ENCODE measurements at regions not wholly inside any gene's neighbourhood (a gene's known extent, or its start where the extent isn't known, plus 50 kb on each side); places are given as distances from the start of the nearest gene placed in this dataset.

- H3K4me3 ChIP-seq (ENCODE audit: insufficient read depth, low read depth, low read length): no peak overlapping the region
- H2BK5ac ChIP-seq (ENCODE audit: low read depth, low read length, poor library complexity, severe bottlenecking): no peak overlapping the region
- H3K23ac ChIP-seq (ENCODE audit: low read depth, low read length): no peak overlapping the region
- H2AK5ac ChIP-seq (ENCODE audit: low read depth, low read length): no peak overlapping the region
- in situ Hi-C loops (cut with MboI; ENCODE audit: low sequenced_read_pairs): no loop called here
- no TSS peak for BruUV-seq (replicated peaks)
- no peak for TF ChIP-seq NFE2L2 (IDR thresholded peaks at IDR 0.05; ENCODE audit: low read depth, low read length)
- TF ChIP-seq SMC3 (IDR thresholded peaks at IDR 0.05; ENCODE audit: low read depth, low read length): no peak
- no peak for TF ChIP-seq USF2 (IDR thresholded peaks at IDR 0.05; ENCODE audit: low read depth, low read length)
- TF ChIP-seq RAD21 (IDR thresholded peaks at IDR 0.05; ENCODE audit: low read length): no peak
- no peak for TF ChIP-seq CEBPB (IDR thresholded peaks at IDR 0.05; ENCODE audit: low read depth, low read length)
- TF ChIP-seq CTCF (conservative IDR thresholded peaks at IDR 0.05; ENCODE audit: low read depth, low read length): no peak
- TF ChIP-seq BHLHE40 (IDR thresholded peaks at IDR 0.05; ENCODE audit: low read depth, low read length): no peak
- no peak for TF ChIP-seq FOS (IDR thresholded peaks at IDR 0.05; ENCODE audit: low read depth, low read length)
- no peak for TF ChIP-seq MXI1 (IDR thresholded peaks at IDR 0.05; ENCODE audit: borderline replicate concordance, low read depth, low read length)
- TF ChIP-seq MAFK (IDR thresholded peaks at IDR 0.05; ENCODE audit: low read depth, low read length): no peak
- no peak for TF ChIP-seq MAZ (IDR thresholded peaks at IDR 0.05; ENCODE audit: borderline replicate concordance, low read depth, low read length)
- no peak for TF ChIP-seq POLR2A (IDR thresholded peaks at IDR 0.05; ENCODE audit: low read depth, low read length)
- no peak for TF ChIP-seq ELK1 (IDR thresholded peaks at IDR 0.05; ENCODE audit: borderline replicate concordance, low read depth, low read length)
- TF ChIP-seq CHD1 (IDR thresholded peaks at IDR 0.05; ENCODE audit: low read depth, low read length): no peak
- TF ChIP-seq RCOR1 (IDR thresholded peaks at IDR 0.05; ENCODE audit: insufficient replicate concordance, low read length): no peak
- no peak for TF ChIP-seq RFX5 (IDR thresholded peaks at IDR 0.05; ENCODE audit: low read depth, low read length)
- H3K18ac ChIP-seq (ENCODE audit: low read depth, low read length): no peak overlapping the region; the same call in 1 of the 2 replicates
- WGBS, 2 experiments (ENCODE audit: extremely low coverage in 2 of 2, insufficient read length in 1 of 2): 100% methylated on average over 1 of the region's 1 CpG; no CpG with 5 or more reads in 1 of the 2 experiments
- ATAC-seq (ENCODE audit: low read depth) (no peak), DNase-seq (no peak)
- H4K5ac ChIP-seq (ENCODE audit: low read depth, low read length): no peak overlapping the region
- H2BK15ac ChIP-seq (ENCODE audit: low read depth, low read length): no peak overlapping the region
- intact Hi-C loops (cut with micrococcal nuclease): no loop called here
- no peaks in the 10 kb centered on the region for H3K36me3 ChIP-seq (ENCODE audit: control insufficient read depth, insufficient read depth, low read length)
- no peaks in the 10 kb centered on the region for H4K20me1 ChIP-seq (ENCODE audit: insufficient read depth, low read length)
- H3K4ac ChIP-seq (ENCODE audit: low read depth, low read length): no peak overlapping the region
- H2BK120ac ChIP-seq (ENCODE audit: low read depth, low read length): no peak overlapping the region
- CTCF ChIA-PET: interaction anchor here (0.7 kb wide), 1 partner anchor 9 kb away, joined by 3 read pairs; no protein-coding TSS in a partner anchor
- no peak overlapping the region for H2AK9ac ChIP-seq (replicated peaks; ENCODE audit: low read depth, low read length, poor library complexity)
- H3K4me2 ChIP-seq (ENCODE audit: low read depth, low read length): no peak overlapping the region
- dilution Hi-C loops (cut with HindIII; ENCODE audit: low sequenced_read_pairs, unreplicated experiment): no loop called here
- H3K9ac ChIP-seq (ENCODE audit: low read depth, low read length): no peak overlapping the region
- no peak overlapping the region for H4K8ac ChIP-seq (ENCODE audit: low read depth in 2 of 2, low read length in 2 of 2)
- H3K79me1 ChIP-seq (ENCODE audit: low read depth in 1 of 2, low read length in 2 of 2): no peaks in the 10 kb centered on the region
- no peak overlapping the region for H3K27ac ChIP-seq (ENCODE audit: insufficient read depth, low read length)
- no peak overlapping the region for H4K91ac ChIP-seq (ENCODE audit: insufficient read depth, low read depth, low read length)
- POLR2A ChIA-PET (ENCODE audit: unreplicated experiment): no interaction called here
- no peak overlapping the region for H2BK20ac ChIP-seq (ENCODE audit: low read depth, low read length)
- H3K9me1 ChIP-seq (ENCODE audit: insufficient read depth, low read length): 0 out of 2 replicates have a peak, but pooled peaks cover 2% of the 10 kb centered on the region
- H3K9me3 ChIP-seq (ENCODE audit: control insufficient read depth, insufficient read depth, low read length): no peaks in the 10 kb centered on the region; the same call in 1 of the 2 replicates
- no peak overlapping the region for H3K56ac ChIP-seq (ENCODE audit: extremely low read depth, insufficient read depth, low read length)
- no peak overlapping the region for H2AFZ ChIP-seq (replicated peaks; ENCODE audit: low read length, poor library complexity)
- H3K14ac ChIP-seq (replicated peaks; ENCODE audit: low read depth, low read length): no peak overlapping the region
- no peaks in the 10 kb centered on the region for H3K27me3 ChIP-seq (ENCODE audit: control insufficient read depth, insufficient read depth, low read length)
- H3K4me1 ChIP-seq (ENCODE audit: control insufficient read depth, insufficient read depth, low read length): no peaks in the 10 kb centered on the region; the same call in 1 of the 2 replicates
Observed at GRCh38 chr1:215502081-215502480, 65.0 kb upstream of the KCTD3 start.

Data from IMR-90 (cell line).